Stimulated activated CD8-positive, alpha-beta memory T cell treated with anti-CD3 and anti-CD28 coated beads, Interleukin-15, amount 100 ng/mL, for 24 hours (primary cell): ENCODE measurements at regions not wholly inside any gene's neighbourhood (a gene's known extent, or its start where the extent isn't known, plus 50 kb on each side); places are given as distances from the start of the nearest gene placed in this dataset.
"Not testable (repeated sequence)": the region's sequence is repeated elsewhere in the genome, so short reads cannot be mapped to it uniquely, and the experiment has no call there.

Experiments used
- DNase-seq: peaks from one replicate; pipeline ENCODE4 v3.0.0-alpha.2; 2020; ENCODE audit warnings: low read depth

- DNase-seq, result no peak
These were observed 653.9 kb upstream of the USP24 start for GRCh38 chr1:55869065-55869464.

- DNase-seq, result no peak
These were observed 652.9 kb upstream of the USP24 start for GRCh38 chr1:55868026-55868425.

GRCh38 chr1:55867304-55867843, 652.2 kb upstream of the USP24 start:
- DNase-seq, result no peak

DNA sequence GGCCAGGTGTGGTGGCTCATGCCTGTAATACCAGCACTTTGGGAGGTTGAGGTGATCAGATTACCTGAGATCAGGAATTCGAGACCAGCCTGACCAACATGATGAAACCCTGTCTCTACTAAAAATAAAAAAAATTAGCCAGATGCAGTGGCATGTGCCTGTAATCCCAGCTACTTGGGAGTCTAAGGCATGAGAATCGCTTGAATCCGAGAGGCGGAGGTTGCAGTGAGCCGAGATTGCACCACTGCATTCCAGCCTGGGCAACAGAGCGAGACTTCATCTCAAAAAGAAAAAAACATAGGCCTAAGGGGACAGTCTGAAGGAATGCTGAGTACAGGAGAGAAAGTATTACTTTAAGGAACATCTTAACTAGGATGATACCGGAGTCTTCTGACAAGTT, 650.6 kb upstream of the USP24 start:
- DNase-seq, result not testable (repeated sequence)

GRCh38 chr1:55864251-55864650, 649.1 kb upstream of the USP24 start:
- DNase-seq, result no peak

GRCh38 chr1:55861676-55862340, 646.6 kb upstream of the USP24 start:
- DNase-seq, result no peak

- no peak for DNase-seq
These were observed 645.8 kb upstream of the USP24 start for GRCh38 chr1:55860798-55861519.

GRCh38 chr1:55860326-55860725, 645.2 kb upstream of the USP24 start:
- no peak for DNase-seq

- DNase-seq, result no peak
These were observed 639.7 kb upstream of the USP24 start for GRCh38 chr1:55854911-55855310.

- no peak for DNase-seq
These were observed 633.7 kb upstream of the USP24 start for GRCh38 chr1:55848906-55849305.

GRCh38 chr1:55846051-55846450, 630.9 kb upstream of the USP24 start:
- no peak for DNase-seq

GRCh38 chr1:55844322-55844721, 629.2 kb upstream of the USP24 start:
- DNase-seq, result no peak

DNA sequence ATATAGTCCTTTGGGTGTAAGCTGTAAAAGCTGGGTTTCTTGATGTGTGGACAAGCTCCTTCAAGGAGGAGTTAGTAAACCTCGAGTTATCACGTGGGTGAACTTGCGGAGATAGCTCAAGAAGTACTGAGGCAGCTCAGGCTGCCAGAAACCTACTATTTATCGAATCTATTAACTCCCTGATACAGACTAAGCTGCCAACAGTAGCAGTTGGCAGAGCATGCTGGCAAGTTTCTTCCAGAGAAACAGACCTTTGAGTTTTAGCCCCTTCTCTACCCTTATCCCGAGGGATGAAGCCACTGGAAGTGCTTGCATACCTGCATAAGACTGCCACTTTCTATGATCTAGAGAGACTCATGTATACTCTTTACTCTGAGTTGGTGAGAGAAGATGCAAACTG, 624.5 kb upstream of the USP24 start:
- DNase-seq, result no peak

- DNase-seq, result no peak
These were observed 624.1 kb upstream of the USP24 start for GRCh38 chr1:55839221-55839620.

DNA sequence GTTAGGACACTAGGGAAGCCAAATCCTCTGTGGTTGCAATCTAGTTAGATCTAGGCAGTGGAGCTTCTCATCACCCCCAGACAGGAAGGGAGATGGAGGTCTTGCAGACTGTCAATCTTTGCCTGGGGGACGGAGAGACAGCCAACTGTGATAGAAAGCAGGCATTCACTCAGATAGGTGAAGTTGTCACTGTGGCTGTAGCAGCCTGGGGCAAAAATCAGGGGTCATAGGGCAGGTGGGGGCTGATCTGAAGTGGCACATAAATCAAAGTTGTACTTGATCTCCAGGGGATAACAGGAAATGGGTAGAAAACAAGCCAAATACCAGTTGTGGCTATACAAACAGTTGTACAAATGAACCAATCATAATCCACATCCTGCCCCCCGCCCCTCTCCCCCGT, 620.9 kb upstream of the USP24 start:
- DNase-seq, result no peak

- no peak for DNase-seq
These were observed 618.4 kb upstream of the USP24 start for GRCh38 chr1:55833529-55834091.

GRCh38 chr1:55831759-55832158, 616.6 kb upstream of the USP24 start:
- no peak for DNase-seq

DNA sequence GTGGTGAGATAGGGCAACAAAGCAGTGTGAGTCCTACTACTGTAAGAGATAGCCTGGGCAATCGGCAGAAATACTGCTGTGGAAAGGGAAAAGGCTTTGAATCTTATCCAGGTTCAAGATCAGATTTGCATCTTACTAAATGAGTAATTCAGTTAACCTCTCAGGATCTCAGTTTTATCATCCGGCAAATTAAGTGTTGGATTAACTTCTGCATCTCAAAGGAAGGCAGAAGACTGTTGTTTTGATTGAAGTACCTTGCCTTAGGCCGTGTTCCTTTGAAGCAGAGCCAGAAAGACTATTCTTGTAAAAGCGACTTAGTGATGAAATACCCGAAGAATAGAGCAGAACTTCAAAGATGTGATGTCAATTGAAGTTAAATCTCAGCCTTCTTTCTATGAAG, 612.9 kb upstream of the USP24 start:
- no peak for DNase-seq

DNA sequence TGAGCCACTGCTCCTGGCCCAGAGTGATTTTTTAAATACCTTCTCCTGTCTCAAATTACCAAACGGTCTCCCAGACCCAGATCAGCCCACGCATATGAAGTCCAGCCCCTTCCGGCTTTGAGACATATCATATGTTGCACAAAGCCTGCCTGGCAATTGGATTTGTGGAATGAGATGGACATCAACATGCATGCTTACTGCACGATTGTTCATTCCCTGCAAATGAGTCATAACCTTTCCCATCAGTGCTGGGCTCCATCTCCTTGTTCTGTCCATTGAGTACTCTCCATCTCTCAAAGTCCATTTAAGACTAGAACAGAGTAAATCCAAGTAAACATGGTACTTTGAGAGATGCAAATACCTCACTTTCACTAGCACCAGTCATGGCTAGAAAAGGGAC, 612.2 kb upstream of the USP24 start:
- DNase-seq, result no peak

GRCh38 chr1:55826381-55827080, 611.4 kb upstream of the USP24 start:
- DNase-seq, result no peak

DNA sequence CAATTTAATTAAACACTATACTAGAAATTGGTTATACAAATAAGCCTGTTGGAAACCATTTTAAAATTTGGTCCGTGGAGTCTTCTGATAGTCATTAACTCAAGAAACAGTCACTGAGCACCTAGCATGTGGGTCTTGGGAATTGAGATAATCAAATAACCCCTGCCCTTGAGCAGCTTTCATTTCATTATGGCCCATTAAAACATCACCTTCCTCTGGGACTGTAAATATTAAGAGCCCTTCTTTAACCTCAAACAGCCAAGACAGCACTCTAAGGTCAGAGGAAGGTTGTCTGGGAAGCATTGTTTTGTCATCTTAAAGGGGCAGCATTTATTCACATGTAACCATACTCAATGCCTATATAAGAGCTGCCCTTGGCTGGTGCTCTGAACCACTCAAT, 610.3 kb upstream of the USP24 start:
- no peak for DNase-seq

DNA sequence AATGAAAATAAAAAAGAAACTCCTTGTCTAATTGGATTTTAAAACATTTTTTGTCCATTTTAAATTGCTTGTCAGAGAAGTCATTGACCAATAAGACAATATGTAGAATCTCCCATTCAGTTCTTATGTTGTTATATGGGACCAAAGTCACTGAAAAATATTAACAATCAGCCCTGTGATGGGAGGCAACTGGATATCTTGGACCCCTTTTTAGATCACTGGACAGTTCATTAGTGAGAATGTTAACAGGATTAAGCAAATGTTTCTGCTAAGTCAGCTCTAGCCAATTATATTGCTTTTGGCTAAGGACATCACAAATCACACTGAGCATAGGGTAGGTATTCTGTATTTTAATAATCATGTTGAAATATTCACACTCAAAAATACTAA, 609.1 kb upstream of the USP24 start:
- DNase-seq, result no peak
